ENCODE measurements at regions not wholly inside any gene's neighbourhood (a gene's known extent, or its start where the extent isn't known, plus 50 kb on each side); places are given as distances from the start of the nearest gene placed in this dataset.

DNA sequence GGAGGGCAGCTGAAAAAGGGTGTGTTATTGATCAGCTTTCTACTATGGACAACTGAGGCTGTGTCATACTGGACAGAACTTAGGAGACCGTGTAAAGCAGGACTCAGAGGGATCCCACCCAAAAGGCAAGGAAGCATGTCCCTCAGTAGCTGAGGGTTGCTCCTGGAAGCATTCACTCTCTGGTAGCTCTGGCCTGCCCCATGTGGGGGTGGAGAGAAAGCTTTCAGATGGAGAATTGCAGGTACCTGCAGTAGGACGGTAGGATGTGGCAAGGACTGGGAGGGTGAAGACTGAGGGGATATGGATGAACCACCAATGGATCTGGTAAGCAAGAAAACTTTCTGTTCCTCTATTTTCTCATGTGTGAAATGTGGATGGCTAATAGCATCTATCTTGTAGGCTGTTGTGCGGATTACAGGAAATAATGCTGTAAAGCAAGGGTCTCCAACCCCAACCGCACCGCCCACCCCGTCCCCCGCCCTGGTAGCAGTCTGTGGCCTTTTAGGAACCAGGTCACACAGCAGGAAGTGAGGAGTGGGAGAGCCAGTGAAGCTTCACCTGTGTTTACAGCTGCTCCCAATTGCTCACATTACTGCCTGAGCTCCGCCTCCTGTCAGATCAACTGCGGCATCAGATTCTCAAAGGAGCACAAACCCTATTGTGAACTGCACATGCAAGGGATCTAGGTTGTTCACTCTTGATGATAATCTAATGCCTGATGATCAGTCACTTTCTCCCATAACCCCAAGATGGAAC is 157.7 kb upstream of the PROK2 start:
- TF ChIP-seq POLR2A (IDR thresholded peaks at IDR 0.05; ENCODE audit: low read depth, low read length) (no peak), POLR2AphosphoS5 (IDR thresholded peaks at IDR 0.05; ENCODE audit: low read depth, low read length) (no peak)

All from GM12891 (cell line).